NB4 (cell line): ENCODE measurements at regions not wholly inside any gene's neighbourhood (a gene's known extent, or its start where the extent isn't known, plus 50 kb on each side); places are given as distances from the start of the nearest gene placed in this dataset.

ENCODE experiments used
- TF ChIP-seq, protein P1 (sequence below): IDR thresholded peaks from one replicate; pipeline ENCODE4 v1.5.1; 2012; ENCODE audit warnings: low read depth, low read length
- TF ChIP-seq, protein P2 (sequence below): IDR thresholded peaks from 2 replicates; pipeline ENCODE4 v1.6.1; 2011; ENCODE audit warnings: low read depth, low read length

DNA sequence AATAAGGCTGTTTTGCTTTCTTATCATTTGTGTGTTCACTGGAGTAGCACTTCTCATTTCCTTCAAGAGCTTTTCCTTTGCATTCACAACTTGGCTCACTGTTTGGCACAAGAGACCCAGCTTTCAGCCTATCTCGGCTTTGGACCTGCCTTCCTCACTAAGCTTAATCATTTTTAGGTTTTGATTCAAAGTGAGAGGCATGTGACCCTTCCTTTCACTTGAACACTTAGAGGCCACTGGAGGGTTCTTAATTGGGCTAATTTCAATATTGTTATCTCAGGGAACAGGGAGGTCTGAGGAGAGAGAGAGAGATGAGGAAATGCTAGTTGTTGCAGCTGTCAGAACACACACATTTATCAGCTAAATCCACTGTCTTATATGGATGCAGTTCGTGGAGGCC is 82.9 kb upstream of the SCAF8 start:
- TF ChIP-seq, protein P1, sequence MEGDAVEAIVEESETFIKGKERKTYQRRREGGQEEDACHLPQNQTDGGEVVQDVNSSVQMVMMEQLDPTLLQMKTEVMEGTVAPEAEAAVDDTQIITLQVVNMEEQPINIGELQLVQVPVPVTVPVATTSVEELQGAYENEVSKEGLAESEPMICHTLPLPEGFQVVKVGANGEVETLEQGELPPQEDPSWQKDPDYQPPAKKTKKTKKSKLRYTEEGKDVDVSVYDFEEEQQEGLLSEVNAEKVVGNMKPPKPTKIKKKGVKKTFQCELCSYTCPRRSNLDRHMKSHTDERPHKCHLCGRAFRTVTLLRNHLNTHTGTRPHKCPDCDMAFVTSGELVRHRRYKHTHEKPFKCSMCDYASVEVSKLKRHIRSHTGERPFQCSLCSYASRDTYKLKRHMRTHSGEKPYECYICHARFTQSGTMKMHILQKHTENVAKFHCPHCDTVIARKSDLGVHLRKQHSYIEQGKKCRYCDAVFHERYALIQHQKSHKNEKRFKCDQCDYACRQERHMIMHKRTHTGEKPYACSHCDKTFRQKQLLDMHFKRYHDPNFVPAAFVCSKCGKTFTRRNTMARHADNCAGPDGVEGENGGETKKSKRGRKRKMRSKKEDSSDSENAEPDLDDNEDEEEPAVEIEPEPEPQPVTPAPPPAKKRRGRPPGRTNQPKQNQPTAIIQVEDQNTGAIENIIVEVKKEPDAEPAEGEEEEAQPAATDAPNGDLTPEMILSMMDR = no peak
- TF ChIP-seq, protein P2, sequence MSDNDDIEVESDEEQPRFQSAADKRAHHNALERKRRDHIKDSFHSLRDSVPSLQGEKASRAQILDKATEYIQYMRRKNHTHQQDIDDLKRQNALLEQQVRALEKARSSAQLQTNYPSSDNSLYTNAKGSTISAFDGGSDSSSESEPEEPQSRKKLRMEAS = no peak
